ENCODE measurements at regions not wholly inside any gene's neighbourhood (a gene's known extent, or its start where the extent isn't known, plus 50 kb on each side); places are given as distances from the start of the nearest gene placed in this dataset.
"Not testable (repeated sequence)": the region's sequence is repeated elsewhere in the genome, so short reads cannot be mapped to it uniquely, and the experiment has no call there.

- Mint-ChIP-seq H3K27me3 (ENCODE audit: unreplicated experiment) (peaks cover 1% of the 10 kb centered on the region), H3K27ac (ENCODE audit: unreplicated experiment) (no peak overlapping the region), H3K36me3 (ENCODE audit: low read depth, unreplicated experiment) (no peaks in the 10 kb centered on the region), H3K9me3 (ENCODE audit: unreplicated experiment) (no peaks in the 10 kb centered on the region), H3K4me3 (ENCODE audit: unreplicated experiment) (no peak overlapping the region), H3K4me1 (ENCODE audit: unreplicated experiment) (no peaks in the 10 kb centered on the region)
- no peak for TF ChIP-seq CTCF (IDR thresholded peaks at IDR 0.05; ENCODE audit: unreplicated experiment)
- no peak for DNase-seq (ENCODE audit: low spot score)
Observed at GRCh38 chr13:73647417-73647816, 486.8 kb downstream of the KLF12 start.

- H3K36me3 Mint-ChIP-seq (ENCODE audit: low read depth, unreplicated experiment); H3K9me3 Mint-ChIP-seq (ENCODE audit: unreplicated experiment); H3K27me3 Mint-ChIP-seq (ENCODE audit: unreplicated experiment); H3K27ac Mint-ChIP-seq (ENCODE audit: unreplicated experiment); H3K4me3 Mint-ChIP-seq (ENCODE audit: unreplicated experiment); DNase-seq (ENCODE audit: low spot score); H3K4me1 Mint-ChIP-seq (ENCODE audit: unreplicated experiment): not testable (repeated sequence)
Observed at GRCh38 chr13:73640476-73641179, 493.6 kb downstream of the KLF12 start.

GRCh38 chr13:73635166-73635787 lies 498.9 kb downstream of the KLF12 start:
- no peaks in the 10 kb centered on the region for H3K27me3 Mint-ChIP-seq (ENCODE audit: unreplicated experiment)
- peaks cover under 1% of the 10 kb centered on the region for H3K9me3 Mint-ChIP-seq (ENCODE audit: unreplicated experiment)
- H3K4me1 Mint-ChIP-seq (ENCODE audit: unreplicated experiment), result peaks cover 3% of the 10 kb centered on the region
- H3K36me3 Mint-ChIP-seq (ENCODE audit: low read depth, unreplicated experiment), result peaks cover 3% of the 10 kb centered on the region
- no peak for TF ChIP-seq CTCF (IDR thresholded peaks at IDR 0.05; ENCODE audit: unreplicated experiment)
- no peak overlapping the region for H3K27ac Mint-ChIP-seq (ENCODE audit: unreplicated experiment)
- no peak overlapping the region for H3K4me3 Mint-ChIP-seq (ENCODE audit: unreplicated experiment)
- no peak for DNase-seq (ENCODE audit: low spot score)

GRCh38 chr13:73633817-73634460 lies 500.3 kb downstream of the KLF12 start:
- Mint-ChIP-seq H3K27ac (ENCODE audit: unreplicated experiment) (no peak overlapping the region), H3K9me3 (ENCODE audit: unreplicated experiment) (no peaks in the 10 kb centered on the region), H3K27me3 (ENCODE audit: unreplicated experiment) (no peaks in the 10 kb centered on the region), H3K4me1 (ENCODE audit: unreplicated experiment) (peaks cover 3% of the 10 kb centered on the region), H3K4me3 (ENCODE audit: unreplicated experiment) (no peak overlapping the region), H3K36me3 (ENCODE audit: low read depth, unreplicated experiment) (peaks cover 3% of the 10 kb centered on the region)
- TF ChIP-seq CTCF (IDR thresholded peaks at IDR 0.05; ENCODE audit: unreplicated experiment), result no peak
- DNase-seq (ENCODE audit: low spot score), result no peak

- peaks cover 3% of the 10 kb centered on the region for H3K4me1 Mint-ChIP-seq (ENCODE audit: unreplicated experiment)
Observed at GRCh38 chr13:73631411-73631810, 502.8 kb downstream of the KLF12 start.

More at GRCh38 chr13:73631411-73631810, 502.8 kb downstream of the KLF12 start:
- Mint-ChIP-seq H3K27me3 (ENCODE audit: unreplicated experiment) (no peaks in the 10 kb centered on the region), H3K27ac (ENCODE audit: unreplicated experiment) (no peak overlapping the region), H3K9me3 (ENCODE audit: unreplicated experiment) (no peaks in the 10 kb centered on the region), H3K36me3 (ENCODE audit: low read depth, unreplicated experiment) (no peaks in the 10 kb centered on the region), H3K4me3 (ENCODE audit: unreplicated experiment) (no peak overlapping the region)
- TF ChIP-seq CTCF (IDR thresholded peaks at IDR 0.05; ENCODE audit: unreplicated experiment), result no peak
- no peak for DNase-seq (ENCODE audit: low spot score)

Data from endothelial cell (in vitro differentiated cells).